DMS 273 treated with DMSO at 0.1 percent for 48 hours (cell line): ENCODE measurements at regions not wholly inside any gene's neighbourhood (a gene's known extent, or its start where the extent isn't known, plus 50 kb on each side); places are given as distances from the start of the nearest gene placed in this dataset.

Experiments
- DNase-seq: peaks from one replicate; lab custom pipeline; 2025; lab: John Stamatoyannopoulos, UW

- no peak for DNase-seq
These were observed 180.8 kb upstream of the BCOR start for GRCh38 chrX:40278340-40279090.

GRCh38 chrX:40277672-40278071 is 179.9 kb upstream of the BCOR start:
- DNase-seq, result no peak

- no peak for DNase-seq
These were observed 175.7 kb upstream of the BCOR start for GRCh38 chrX:40273356-40274050.

DNA sequence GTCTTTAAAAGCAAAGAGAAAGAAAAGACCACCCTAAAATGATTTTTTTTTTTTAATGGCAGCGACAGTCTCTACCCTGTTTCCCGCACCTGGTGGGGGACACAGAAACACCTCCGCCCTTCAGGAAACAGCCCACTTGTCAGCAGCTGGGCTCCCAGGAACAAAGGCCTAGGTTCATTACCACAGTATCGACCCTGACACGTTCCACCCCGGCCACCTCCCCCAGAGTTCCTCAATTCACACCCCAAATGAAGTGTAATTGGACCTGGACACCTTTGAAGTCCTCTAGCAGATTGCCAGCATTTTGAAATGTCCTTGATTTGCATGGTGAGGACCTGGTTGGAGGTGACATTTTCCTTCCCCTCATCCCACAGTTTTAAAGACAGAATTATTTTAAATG is 175.0 kb upstream of the BCOR start:
- DNase-seq, result no peak

- no peak for DNase-seq
These were observed 174.4 kb upstream of the BCOR start for GRCh38 chrX:40272141-40272540.

DNA sequence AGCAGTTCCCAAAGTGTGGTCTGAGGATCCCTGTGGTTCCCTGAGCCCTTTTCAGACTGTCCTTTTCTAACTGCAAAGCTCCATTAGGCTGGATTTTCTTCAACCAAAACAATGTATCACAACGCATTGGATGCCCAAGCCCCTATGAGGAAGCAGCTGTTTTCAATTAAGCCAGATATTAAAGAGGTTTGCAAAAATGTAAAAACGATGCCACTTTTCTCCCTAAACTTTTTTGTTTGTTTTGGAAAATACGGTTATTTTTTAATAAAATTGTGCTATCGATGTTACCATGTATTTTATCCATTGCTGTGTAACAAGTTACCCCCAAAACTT is 170.4 kb upstream of the BCOR start:
- no peak for DNase-seq

- DNase-seq, result no peak
These were observed 169.8 kb upstream of the BCOR start for GRCh38 chrX:40267334-40268187.

DNA sequence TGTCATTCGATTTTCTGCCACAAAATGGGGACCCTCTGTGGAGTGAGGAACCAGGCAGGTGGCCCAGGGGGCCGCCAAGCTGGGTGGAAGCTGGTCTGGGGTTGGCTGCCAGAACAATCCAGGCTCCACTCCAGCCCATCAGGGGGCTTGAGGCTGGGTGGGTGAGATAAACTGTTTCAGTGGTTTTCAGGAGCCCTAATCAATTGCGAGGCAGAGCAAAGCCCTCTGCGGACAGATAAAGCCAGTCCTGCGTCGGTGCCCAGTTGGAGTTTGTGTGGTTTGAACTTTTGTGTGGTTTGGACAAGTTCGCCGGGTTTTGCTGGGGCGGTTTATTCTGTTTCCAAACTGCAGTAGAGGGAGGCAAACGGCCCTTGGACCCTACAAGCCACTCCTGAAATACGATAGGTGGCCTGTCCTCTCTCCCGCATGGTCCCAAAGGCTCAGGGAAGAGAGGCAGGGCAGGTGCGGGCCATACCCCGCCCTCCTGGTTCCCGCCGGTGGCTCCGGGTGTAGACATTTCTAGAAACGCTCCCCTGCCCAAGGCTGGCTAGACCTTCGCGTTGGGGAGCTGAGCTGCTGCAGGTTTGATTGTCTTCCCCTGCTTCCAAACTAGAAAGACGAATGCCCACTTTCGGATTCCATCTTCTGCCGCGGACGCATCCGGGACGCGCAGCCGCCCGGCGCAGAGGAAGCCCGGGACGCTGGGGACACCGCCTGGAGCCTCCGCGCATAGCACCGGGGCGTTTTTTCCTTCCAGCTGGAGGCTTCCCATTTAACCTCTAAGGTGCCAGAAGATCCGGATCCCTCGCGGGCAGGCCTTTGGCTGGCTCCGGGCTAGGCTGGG is 169.0 kb upstream of the BCOR start:
- DNase-seq, result no peak

DNA sequence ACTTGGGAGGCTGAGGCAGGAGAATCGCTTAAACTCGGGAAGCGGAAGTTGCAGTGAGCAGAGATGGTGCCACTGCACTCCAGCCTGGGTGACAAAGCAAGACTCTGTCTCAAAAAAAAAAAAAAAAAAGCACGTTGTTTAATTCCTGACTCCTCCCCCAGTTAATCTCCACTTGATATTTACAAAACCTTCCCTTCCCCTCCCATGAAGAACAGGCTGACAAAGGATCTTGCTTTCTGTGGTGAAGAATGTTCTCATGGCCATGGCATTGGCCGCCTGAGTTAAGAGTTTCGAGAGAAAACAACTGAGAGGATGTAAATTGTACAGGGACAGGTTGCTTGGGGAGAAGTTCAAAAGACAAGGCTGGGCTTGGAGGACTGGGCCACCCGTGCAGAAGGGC is 168.2 kb upstream of the BCOR start:
- DNase-seq, result no peak

DNA sequence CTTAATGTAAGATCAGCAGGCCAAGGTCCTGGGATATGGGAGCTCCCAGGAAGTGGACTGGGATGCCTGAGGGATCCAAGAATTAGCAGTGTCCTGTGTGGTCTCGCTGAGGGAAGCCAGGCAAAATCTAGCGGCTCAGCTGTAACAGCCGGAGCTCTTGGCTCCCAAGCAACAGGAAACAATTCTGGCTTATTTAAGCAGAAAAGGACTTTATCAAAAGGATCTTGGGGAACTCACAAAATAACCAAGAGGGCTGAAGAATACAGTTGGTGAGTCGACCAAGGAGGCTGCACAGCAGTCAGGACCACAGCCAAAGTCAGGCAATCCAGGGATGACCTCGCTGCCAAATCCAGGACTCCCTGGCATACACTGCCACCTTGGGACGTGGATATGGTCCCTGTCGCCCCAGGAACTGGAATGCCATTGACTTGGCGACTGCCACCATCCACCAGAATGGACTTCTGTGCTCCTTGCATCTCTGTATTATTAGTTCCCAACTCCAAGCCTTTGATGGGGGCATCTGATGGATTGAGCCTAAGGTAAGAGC is 165.3 kb upstream of the BCOR start:
- no peak for DNase-seq

GRCh38 chrX:40262157-40263013 is 164.6 kb upstream of the BCOR start:
- no peak for DNase-seq

DNA sequence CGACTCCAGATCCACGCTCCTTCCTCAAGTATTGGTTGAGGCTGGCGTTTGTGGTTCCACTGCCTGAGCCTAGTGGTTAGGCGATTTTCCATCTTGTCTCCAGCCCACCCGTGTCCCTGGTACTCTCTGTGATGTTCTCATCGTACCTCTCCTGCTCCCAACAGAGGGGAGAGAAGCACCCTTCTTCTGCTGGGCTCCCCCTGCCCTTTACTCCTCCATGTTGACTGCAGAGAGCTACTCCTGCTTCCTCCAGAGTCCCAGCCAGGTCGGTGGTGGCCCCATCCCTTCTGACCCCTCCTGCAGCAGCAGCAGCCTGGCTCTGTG is 164.0 kb upstream of the BCOR start:
- DNase-seq, result no peak

DNA sequence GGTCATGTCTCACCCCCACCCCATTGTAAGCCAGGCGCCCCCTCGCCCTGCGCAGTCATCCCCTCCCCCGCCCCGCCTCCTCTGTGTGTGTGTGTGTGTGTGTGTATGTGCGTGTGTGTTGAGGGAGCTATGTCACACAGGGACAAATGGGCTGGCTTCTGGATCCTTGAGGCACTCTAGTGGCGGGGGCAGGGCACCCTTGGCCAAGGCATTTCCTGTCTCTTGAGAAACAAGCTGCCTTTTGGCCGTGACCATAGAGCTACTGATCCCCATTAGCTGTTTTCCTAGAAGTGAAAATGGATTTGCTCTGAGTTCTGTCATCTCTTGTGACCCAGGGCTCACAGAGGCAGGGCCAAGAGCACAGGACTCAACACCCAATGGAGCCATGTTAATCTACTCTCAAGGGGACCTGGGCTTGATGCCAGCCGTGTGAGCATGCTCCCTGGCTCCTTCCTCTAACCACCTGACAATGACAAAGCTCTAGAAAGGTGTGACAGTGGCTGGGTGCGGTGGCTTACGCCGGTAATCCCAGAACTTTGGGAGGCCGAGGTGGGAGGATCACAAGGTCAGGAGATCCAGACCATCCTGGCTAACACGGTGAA is 162.5 kb upstream of the BCOR start:
- no peak for DNase-seq

GRCh38 chrX:40258909-40259308 is 161.2 kb upstream of the BCOR start:
- no peak for DNase-seq

DNA sequence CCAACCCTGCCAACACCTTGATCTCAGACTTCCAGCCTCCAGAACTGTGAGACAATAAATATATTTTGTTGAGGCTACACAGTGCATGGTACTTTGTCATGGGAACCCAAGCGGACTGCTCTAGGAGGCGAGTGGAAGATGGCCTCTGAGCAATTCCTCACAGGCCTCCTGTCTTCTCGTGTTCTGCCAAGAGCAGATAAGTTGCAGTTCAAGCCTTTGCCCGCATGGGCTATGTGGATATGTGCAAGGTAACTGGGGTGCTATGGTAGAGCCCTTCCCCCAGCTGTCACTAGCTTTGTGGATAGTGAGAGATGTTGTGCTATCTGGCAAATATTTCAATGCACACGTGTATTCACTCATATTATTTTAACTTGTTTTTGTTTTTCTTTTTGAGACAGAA is 156.0 kb upstream of the BCOR start:
- DNase-seq, result no peak

- no peak for DNase-seq
These were observed 151.8 kb upstream of the BCOR start for GRCh38 chrX:40249582-40249981.

GRCh38 chrX:40248822-40249221 is 151.1 kb upstream of the BCOR start:
- no peak for DNase-seq

GRCh38 chrX:40247848-40248622 is 150.3 kb upstream of the BCOR start:
- DNase-seq, result no peak

DNA sequence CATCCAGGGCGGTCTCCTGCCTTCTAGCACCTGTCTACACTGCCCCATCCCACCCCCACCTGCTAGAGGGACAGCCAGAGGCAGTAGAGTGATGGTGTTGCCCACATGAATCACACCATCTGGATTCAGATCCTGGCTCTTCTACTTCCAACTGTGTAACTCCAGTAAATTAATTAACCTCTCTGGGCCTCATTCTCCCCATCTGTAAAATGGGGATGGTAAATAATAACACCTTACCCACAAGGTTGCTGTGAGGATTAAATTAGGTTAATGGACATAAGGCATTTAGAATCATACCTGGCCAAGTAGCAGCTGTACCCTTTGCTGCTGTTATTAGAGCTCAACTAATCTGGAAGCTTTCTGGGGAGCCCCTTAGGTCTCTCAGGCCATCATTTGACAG is 149.6 kb upstream of the BCOR start:
- DNase-seq, result no peak
